SK-N-SH (cell line): ENCODE measurements at regions not wholly inside any gene's neighbourhood (a gene's known extent, or its start where the extent isn't known, plus 50 kb on each side); places are given as distances from the start of the nearest gene placed in this dataset.

ENCODE experiments used
- CTCF ChIA-PET: fragments of 300-600, 350-600 bp; formaldehyde crosslinking; extraction: SDS; loops from one replicate; lab custom pipeline; 2021; lab: Yijun Ruan, JAX
- POLR2A ChIA-PET: fragments of 350-600 bp; sonication (Branson Sonifier 250); formaldehyde crosslinking; extraction: SDS; loops from one replicate; lab custom pipeline; 2020; ENCODE audit warnings: antibody characterized with exemption, inconsistent platforms; lab: Yijun Ruan, JAX
- DNase-seq: peaks from one replicate; pipeline ENCODE4 v3.0.0; 2012
- H2AFZ ChIP-seq: fragments of 200-600 bp; sonication (generic); 2 replicates; pipeline ENCODE4 v1.8.1; 2016; ENCODE audit warnings: antibody characterized with exemption, mild to moderate bottlenecking, low read depth
- H3F3A ChIP-seq: fragments of 200-600 bp; sonication (generic); replicated peaks from 2 replicates; pipeline ENCODE3; 2016; ENCODE audit warnings: antibody characterized with exemption, mild to moderate bottlenecking; ENCODE audit not compliant: insufficient read depth
- H3K27ac ChIP-seq, 2 experiments: fragments of 200-500 bp in 1 of 2; fragments of 200-600 bp in 1 of 2; sonication (Bioruptor generic) in 1 of 2; sonication (generic), shearing (Covaris generic) in 1 of 2; 2 replicates each; pipeline versions ENCODE4 v1.5.1 to v1.6.1; 2014 to 2016; ENCODE audit warnings: low read depth in 2 of 2, inconsistent platforms in 1 of 2, low read length in 1 of 2, mild to moderate bottlenecking in 1 of 2, mixed read lengths in 1 of 2
- H3K27me3 ChIP-seq: fragments of 200-600 bp; sonication (generic), shearing (Covaris generic); 2 replicates; pipeline ENCODE4 v1.6.1; 2016; ENCODE audit warnings: mixed run types; ENCODE audit not compliant: insufficient read depth
- H3K36me3 ChIP-seq, 2 experiments: fragments of 200-500 bp in 1 of 2; fragments of 200-600 bp in 1 of 2; sonication (Bioruptor generic) in 1 of 2; sonication (generic) in 1 of 2; replicated peaks in 1 of 2; 2 replicates each; pipeline versions ENCODE3 to v1.5.1; 2014 to 2016; ENCODE audit warnings: low read length in 1 of 2, mild to moderate bottlenecking in 1 of 2; ENCODE audit not compliant: insufficient read depth in 2 of 2, control insufficient read depth in 1 of 2
- H3K4me1 ChIP-seq, 2 experiments: fragments of 200-500 bp in 1 of 2; fragments of 200-600 bp in 1 of 2; sonication (Bioruptor generic) in 1 of 2; sonication (generic), shearing (Covaris generic) in 1 of 2; 2 replicates each; pipeline versions ENCODE4 v1.5.1 to v1.6.1; 2014 to 2016; ENCODE audit warnings: low read depth in 1 of 2, low read length in 1 of 2, mixed run types in 1 of 2; ENCODE audit not compliant: insufficient read depth in 2 of 2, control insufficient read depth in 1 of 2
- H3K4me2 ChIP-seq: fragments of 200-600 bp; sonication (generic), shearing (Covaris generic); 2 replicates; pipeline ENCODE4 v1.6.1; 2017; ENCODE audit warnings: mixed run types
- H3K4me3 ChIP-seq, 2 experiments: fragments of 200-500 bp in 1 of 2; fragments of 200-600 bp in 1 of 2; sonication (Bioruptor generic) in 1 of 2; sonication (generic), shearing (Covaris generic) in 1 of 2; 2 replicates each; pipeline versions ENCODE4 v1.5.1 to v1.8.1; 2014 to 2016; ENCODE audit warnings: low read depth in 2 of 2, inconsistent platforms in 1 of 2, low read length in 1 of 2, mild to moderate bottlenecking in 1 of 2, mixed read lengths in 1 of 2, moderate library complexity in 1 of 2
- H3K79me2 ChIP-seq: fragments of 200-600 bp; sonication (generic); 2 replicates; pipeline ENCODE4 v1.8.1; 2017; ENCODE audit warnings: mild to moderate bottlenecking; ENCODE audit not compliant: insufficient read depth
- H3K9ac ChIP-seq: fragments of 200-600 bp; sonication (generic); 2 replicates; pipeline ENCODE4 v1.6.1; 2017; ENCODE audit warnings: mixed run types
- H3K9me2 ChIP-seq: fragments of 200-600 bp; sonication (generic); 2 replicates; pipeline ENCODE4 v1.6.1; 2017; ENCODE audit warnings: mixed run types
- H3K9me3 ChIP-seq: fragments of 200-600 bp; sonication (generic); 2 replicates; pipeline ENCODE4 v1.6.1; 2017; ENCODE audit warnings: mixed run types, mild to moderate bottlenecking, moderate library complexity
- H4K20me1 ChIP-seq: fragments of 200-600 bp; sonication (generic); 2 replicates; pipeline ENCODE4 v1.6.1; 2017; ENCODE audit warnings: mild to moderate bottlenecking, mixed run types; ENCODE audit not compliant: insufficient read depth
- CTCF ChIP-seq: fragments of 200-600 bp; sonication (generic); IDR thresholded peaks from 2 replicates; pipeline ENCODE4 v1.6.1; 2017; ENCODE audit warnings: antibody characterized with exemption, mild to moderate bottlenecking, moderate library complexity
- ELF1 ChIP-seq: IDR thresholded peaks from 2 replicates; pipeline ENCODE4 v1.4.0; 2012
- EP300 ChIP-seq, 2 experiments: IDR thresholded peaks; 2 replicates each; pipeline versions ENCODE4 v1.4.0 to v1.6.1; 2012; ENCODE audit warnings: borderline replicate concordance in 1 of 2, low read depth in 1 of 2, low read length in 1 of 2
- EZH2phosphoT487 ChIP-seq: fragments of 200-600 bp; sonication (generic); IDR thresholded peaks from 2 replicates; pipeline ENCODE4 v1.6.1; 2017; ENCODE audit warnings: low read depth, mixed run types, mild to moderate bottlenecking, antibody characterized with exemption, moderate library complexity, borderline replicate concordance
- FOXJ3 ChIP-seq: sonication (generic); formaldehyde crosslinking; IDR thresholded peaks from 2 replicates; pipeline ENCODE4 v1.5.1; 2020; ENCODE audit warnings: mild to moderate bottlenecking, missing genetic modification reagents
- FOXM1 ChIP-seq: IDR thresholded peaks from 2 replicates; pipeline ENCODE4 v1.4.0; 2012; ENCODE audit warnings: low read depth, mild to moderate bottlenecking
- GABPA ChIP-seq: IDR thresholded peaks from 2 replicates; pipeline ENCODE4 v1.4.0; 2012; ENCODE audit warnings: low read depth, mild to moderate bottlenecking
- MEF2A ChIP-seq: IDR thresholded peaks from 2 replicates; pipeline ENCODE4 v1.4.0; 2012; ENCODE audit warnings: low read depth, borderline replicate concordance
- MXI1 ChIP-seq: IDR thresholded peaks from 2 replicates; pipeline ENCODE4 v1.6.1; 2012; ENCODE audit warnings: mild to moderate bottlenecking, low read depth, low read length, improper control_type of control experiment
- POLR2AphosphoS5 ChIP-seq: IDR thresholded peaks from 2 replicates; pipeline ENCODE4 v1.6.1; 2012; ENCODE audit warnings: low read depth, low read length
- RXRA ChIP-seq: IDR thresholded peaks from 2 replicates; pipeline ENCODE4 v1.4.0; 2012; ENCODE audit warnings: low read depth, mild to moderate bottlenecking, borderline replicate concordance
- TCF12 ChIP-seq: IDR thresholded peaks from 2 replicates; pipeline ENCODE4 v1.4.0; 2012
- USF2 ChIP-seq: fragments of 150-350 bp; IDR thresholded peaks from 2 replicates; pipeline ENCODE4 v1.6.1; 2017; ENCODE audit warnings: antibody characterized with exemption, low read length, low read depth, borderline replicate concordance
- WGBS: methylation state at CpG from one replicate; pipeline ENCODE4 v1.1.6; 2017; ENCODE audit warnings: low lambda C conversion rate; 5-methylcytosine and 5-hydroxymethylcytosine counted together

GRCh38 chr4:181509073-181509472 lies 734.1 kb upstream of the TENM3 start:
- ChIA-PET CTCF (interaction anchor here (0.8 to 2.2 kb wide), 2 partner anchors 13 to 20 kb away, joined by 3 to 8 read pairs; no protein-coding TSS in a partner anchor), POLR2A (no interaction called here)
- Histone ChIP-seq H3K4me2 (no peak overlapping the region), H3K9ac (no peak overlapping the region), H3K4me1 (peaks cover 0 to 3% of the 10 kb centered on the region in 2 experiments; a peak in 1 of 4 replicates), H4K20me1 (no peaks in the 10 kb centered on the region), H2AFZ (no peak overlapping the region), H3K4me3 (no peak overlapping the region), H3K27ac (no peak overlapping the region), H3K9me2 (no peaks in the 10 kb centered on the region), H3K9me3 (no peaks in the 10 kb centered on the region), H3K79me2 (no peaks in the 10 kb centered on the region), H3K36me3 (no peaks in the 10 kb centered on the region), H3K27me3 (no peaks in the 10 kb centered on the region), H3F3A (no peaks in the 10 kb centered on the region)
- TF ChIP-seq EP300 (IDR thresholded peaks at IDR 0.05; ENCODE audit: borderline replicate concordance in 1 of 2, low read depth in 1 of 2, low read length in 1 of 2) (no peak), EZH2phosphoT487 (no peak), MXI1 (no peak), FOXM1 (no peak), GABPA (no peak)
- DNase-seq = no peak
- WGBS = 43% methylated on average over 6 of the region's 6 CpGs

- no peak for DNase-seq
- Histone ChIP-seq H3K4me3 (no peak overlapping the region), H3K27ac (no peak overlapping the region), H3K4me1 (peaks cover 0 to 7% of the 10 kb centered on the region in 2 experiments; a peak in 1 of 4 replicates), H4K20me1 (no peaks in the 10 kb centered on the region), H3K27me3 (no peaks in the 10 kb centered on the region), H3K4me2 (no peak overlapping the region), H3K9ac (no peak overlapping the region), H3K36me3 (no peaks in the 10 kb centered on the region), H3F3A (no peaks in the 10 kb centered on the region), H3K9me3 (no peaks in the 10 kb centered on the region), H3K79me2 (no peaks in the 10 kb centered on the region), H2AFZ (no peak overlapping the region), H3K9me2 (no peaks in the 10 kb centered on the region)
- ChIA-PET POLR2A (no interaction called here), CTCF (interaction anchor here (0.7 to 3.7 kb wide), 2 partner anchors 11 to 174 kb away, joined by 3 to 13 read pairs; no protein-coding TSS in a partner anchor)
- 87% methylated on average over 3 of the region's 3 CpGs for WGBS
- TF ChIP-seq FOXJ3 (CRISPR knock-in tag) (no peak), POLR2AphosphoS5 (no peak), ELF1 (no peak), USF2 (no peak), CTCF (no peak), MEF2A (no peak), RXRA (no peak), TCF12 (no peak)
These were observed 725.7 kb upstream of the TENM3 start for GRCh38 chr4:181517491-181517890.
